ENCODE measurements at regions not wholly inside any gene's neighbourhood (a gene's known extent, or its start where the extent isn't known, plus 50 kb on each side); places are given as distances from the start of the nearest gene placed in this dataset.
"Not testable (repeated sequence)": the region's sequence is repeated elsewhere in the genome, so short reads cannot be mapped to it uniquely, and the experiment has no call there.

- Histone ChIP-seq H3K27me3 (ENCODE audit: control insufficient read depth, insufficient read depth, low read length) (no peaks in the 10 kb centered on the region), H3K9me3 (ENCODE audit: control insufficient read depth, low read length) (no peaks in the 10 kb centered on the region), H3K4me3 (ENCODE audit: low read depth, low read length) (no peak overlapping the region), H2AFZ (no peak overlapping the region), H3K9ac (no peak overlapping the region), H3K27ac (no peak overlapping the region), H3K4me2 (ENCODE audit: low read length) (no peak overlapping the region), H3K36me3 (ENCODE audit: control insufficient read depth, insufficient read depth, low read length) (no peaks in the 10 kb centered on the region), H3K79me2 (no peaks in the 10 kb centered on the region), H3K4me1 (no peaks in the 10 kb centered on the region)
- no peak for TF ChIP-seq CTCF (IDR thresholded peaks at IDR 0.05)
Measured at GRCh38 chr1:213586587-213586972, 401.2 kb upstream of the PROX1 start.

- Histone ChIP-seq H3K4me2 (ENCODE audit: low read length) (no peak overlapping the region), H3K9me3 (ENCODE audit: control insufficient read depth, low read length) (no peaks in the 10 kb centered on the region), H3K27ac (no peak overlapping the region), H3K4me1 (no peaks in the 10 kb centered on the region), H3K9ac (no peak overlapping the region), H3K4me3 (ENCODE audit: low read depth, low read length) (no peak overlapping the region), H3K27me3 (ENCODE audit: control insufficient read depth, insufficient read depth, low read length) (no peaks in the 10 kb centered on the region), H2AFZ (no peak overlapping the region), H3K79me2 (no peaks in the 10 kb centered on the region), H3K36me3 (ENCODE audit: control insufficient read depth, insufficient read depth, low read length) (no peaks in the 10 kb centered on the region)
- no peak for TF ChIP-seq CTCF (IDR thresholded peaks at IDR 0.05)
Measured at GRCh38 chr1:213596729-213597128, 391.0 kb upstream of the PROX1 start.

GRCh38 chr1:213598263-213598662, 389.5 kb upstream of the PROX1 start:
- H3K79me2 ChIP-seq, result no peaks in the 10 kb centered on the region
- TF ChIP-seq CTCF (IDR thresholded peaks at IDR 0.05), result no peak
- no peak overlapping the region for H3K4me2 ChIP-seq (ENCODE audit: low read length)
- H3K9me3 ChIP-seq (ENCODE audit: control insufficient read depth, low read length), result no peaks in the 10 kb centered on the region
- H3K4me1 ChIP-seq, result no peaks in the 10 kb centered on the region
- H3K9ac ChIP-seq, result no peak overlapping the region
- no peak overlapping the region for H2AFZ ChIP-seq
- no peaks in the 10 kb centered on the region for H3K36me3 ChIP-seq (ENCODE audit: control insufficient read depth, insufficient read depth, low read length)
- H3K27me3 ChIP-seq (ENCODE audit: control insufficient read depth, insufficient read depth, low read length), result no peaks in the 10 kb centered on the region
- H3K27ac ChIP-seq, result no peak overlapping the region
- no peak overlapping the region for H3K4me3 ChIP-seq (ENCODE audit: low read depth, low read length)

GRCh38 chr1:213600879-213601278, 386.9 kb upstream of the PROX1 start:
- H2AFZ ChIP-seq, result no peak overlapping the region
- H3K9me3 ChIP-seq (ENCODE audit: control insufficient read depth, low read length), result no peaks in the 10 kb centered on the region
- no peak overlapping the region for H3K9ac ChIP-seq
- no peak overlapping the region for H3K4me2 ChIP-seq (ENCODE audit: low read length)
- H3K4me1 ChIP-seq, result no peaks in the 10 kb centered on the region
- H3K4me3 ChIP-seq (ENCODE audit: low read depth, low read length), result no peak overlapping the region
- H3K27ac ChIP-seq, result no peak overlapping the region
- H3K36me3 ChIP-seq (ENCODE audit: control insufficient read depth, insufficient read depth, low read length), result no peaks in the 10 kb centered on the region
- no peaks in the 10 kb centered on the region for H3K27me3 ChIP-seq (ENCODE audit: control insufficient read depth, insufficient read depth, low read length)
- no peaks in the 10 kb centered on the region for H3K79me2 ChIP-seq
- TF ChIP-seq CTCF (IDR thresholded peaks at IDR 0.05), result no peak

- not testable (repeated sequence) for H3K9me3 ChIP-seq (ENCODE audit: control insufficient read depth, low read length); H3K36me3 ChIP-seq (ENCODE audit: control insufficient read depth, insufficient read depth, low read length); H3K79me2 ChIP-seq; H3K27me3 ChIP-seq (ENCODE audit: control insufficient read depth, insufficient read depth, low read length); H3K4me2 ChIP-seq (ENCODE audit: low read length); H3K4me3 ChIP-seq (ENCODE audit: low read depth, low read length); H2AFZ ChIP-seq; H3K4me1 ChIP-seq; H3K27ac ChIP-seq; H3K9ac ChIP-seq
Measured at GRCh38 chr1:213601705-213602104, 386.1 kb upstream of the PROX1 start.
